NT2/D1 (cell line): ENCODE measurements at regions not wholly inside any gene's neighbourhood (a gene's known extent, or its start where the extent isn't known, plus 50 kb on each side); places are given as distances from the start of the nearest gene placed in this dataset.

ENCODE experiments used
- SUZ12 ChIP-seq: IDR thresholded peaks from 2 replicates; pipeline ENCODE4 v1.6.1; 2011; ENCODE audit not compliant: insufficient read length, insufficient read depth; ENCODE audit errors: extremely low read depth
- YY1 ChIP-seq: IDR thresholded peaks from 2 replicates; pipeline ENCODE4 v1.6.1; 2011; ENCODE audit not compliant: insufficient read length, insufficient read depth

DNA sequence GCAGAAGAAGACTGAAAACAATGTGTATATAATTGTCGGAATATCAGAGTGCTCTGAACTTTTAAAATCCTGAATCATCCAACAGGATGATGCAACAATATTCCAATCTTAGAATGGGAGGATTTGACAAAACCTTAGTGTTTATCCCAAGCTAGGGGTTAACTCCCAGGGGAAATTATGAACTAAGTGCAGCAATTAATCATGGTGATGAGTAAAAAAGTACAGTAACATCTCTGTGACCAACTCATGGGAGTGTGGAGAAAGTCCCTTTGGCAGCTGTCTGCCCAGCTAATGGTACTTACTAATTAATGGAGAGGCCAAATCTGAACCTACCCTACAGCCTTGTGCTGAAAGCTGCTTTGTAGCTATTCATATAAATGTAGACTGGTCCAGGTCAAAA, 257.6 kb upstream of the DDX53 start:
- TF ChIP-seq SUZ12 (no peak), YY1 (no peak)
